ENCODE measurements at regions not wholly inside any gene's neighbourhood (a gene's known extent, or its start where the extent isn't known, plus 50 kb on each side); places are given as distances from the start of the nearest gene placed in this dataset.

- TF ChIP-seq CTCF (IDR thresholded peaks at IDR 0.05) (no peak), POLR2A (IDR thresholded peaks at IDR 0.05) (no peak)
Measured at GRCh38 chr2:181120625-181121024, 140.2 kb downstream of the UBE2E3 start.
